Lung (tissue), 11 donors: ENCODE measurements at regions not wholly inside any gene's neighbourhood (a gene's known extent, or its start where the extent isn't known, plus 50 kb on each side); places are given as distances from the start of the nearest gene placed in this dataset.

Experiments
- ATAC-seq: fragments of 200-7000 bp; cut with Tn5 transposase; one replicate; pipeline ENCODE4 v1.9.1; 2020; ENCODE audit warnings: moderate number of reproducible peaks; ENCODE audit not compliant: insufficient read depth, low FRiP score
- DNase-seq, 3 donors: peaks; one replicate each; pipeline ENCODE4 v3.0.0-alpha.2; 2013 to 2017
- H3K27ac ChIP-seq, 2 donors: one replicate each; pipeline ENCODE4 v1.5.1; 2013; ENCODE audit warnings: mild to moderate bottlenecking in 2 of 2, moderate library complexity in 2 of 2, control low read depth in 1 of 2, inconsistent platforms in 1 of 2, low read depth in 1 of 2, low read length in 1 of 2
- H3K27me3 ChIP-seq, 3 donors: one replicate each; pipeline ENCODE4 v1.5.1; 2013; ENCODE audit warnings: low read length in 2 of 3; ENCODE audit not compliant: control insufficient read depth in 3 of 3, insufficient read depth in 3 of 3
- H3K36me3 ChIP-seq, 4 donors: one replicate each; pipeline ENCODE4 v1.5.1; 2013; ENCODE audit warnings: low read length in 4 of 4, mild to moderate bottlenecking in 1 of 4, moderate library complexity in 1 of 4; ENCODE audit not compliant: control insufficient read depth in 4 of 4, insufficient read depth in 4 of 4
- H3K4me1 ChIP-seq, 5 donors: one replicate each; pipeline ENCODE4 v1.5.1; 2013; ENCODE audit warnings: low read length in 5 of 5, mild to moderate bottlenecking in 2 of 5, moderate library complexity in 1 of 5; ENCODE audit not compliant: control insufficient read depth in 5 of 5, insufficient read depth in 5 of 5
- H3K4me3 ChIP-seq: one replicate; pipeline ENCODE4 v1.5.1; 2013; ENCODE audit warnings: mild to moderate bottlenecking, control low read depth, moderate library complexity
- H3K9ac ChIP-seq, 2 donors: one replicate each; pipeline ENCODE4 v1.5.1; 2013; ENCODE audit warnings: low read length in 2 of 2, control low read depth in 1 of 2; ENCODE audit not compliant: insufficient read depth in 1 of 2
- H3K9me3 ChIP-seq, 4 donors: one replicate each; pipeline ENCODE4 v1.5.1; 2013; ENCODE audit warnings: low read length in 3 of 4, mild to moderate bottlenecking in 1 of 4, moderate library complexity in 1 of 4; ENCODE audit not compliant: control insufficient read depth in 4 of 4, insufficient read depth in 3 of 4
- CTCF ChIP-seq: IDR thresholded peaks from 2 replicates; pipeline ENCODE4 v1.5.1; 2012; ENCODE audit warnings: mild to moderate bottlenecking; ENCODE audit errors: control extremely low read depth, extremely low read depth
- WGBS, 2 donors: extraction: QIAGEN DNeasy Blood & Tissue Kit; methylation state at CpG; one replicate each; pipeline ENCODE4 v1.1.7; 2013; 5-methylcytosine and 5-hydroxymethylcytosine counted together
- donor health status: control.
- donor health status: control.
- donor health status: Bipolar disorder and iron deficiency.
- donor health status: healthy.
- donor health status: DM: yes; HTN: yes; CAD: no.

DNA sequence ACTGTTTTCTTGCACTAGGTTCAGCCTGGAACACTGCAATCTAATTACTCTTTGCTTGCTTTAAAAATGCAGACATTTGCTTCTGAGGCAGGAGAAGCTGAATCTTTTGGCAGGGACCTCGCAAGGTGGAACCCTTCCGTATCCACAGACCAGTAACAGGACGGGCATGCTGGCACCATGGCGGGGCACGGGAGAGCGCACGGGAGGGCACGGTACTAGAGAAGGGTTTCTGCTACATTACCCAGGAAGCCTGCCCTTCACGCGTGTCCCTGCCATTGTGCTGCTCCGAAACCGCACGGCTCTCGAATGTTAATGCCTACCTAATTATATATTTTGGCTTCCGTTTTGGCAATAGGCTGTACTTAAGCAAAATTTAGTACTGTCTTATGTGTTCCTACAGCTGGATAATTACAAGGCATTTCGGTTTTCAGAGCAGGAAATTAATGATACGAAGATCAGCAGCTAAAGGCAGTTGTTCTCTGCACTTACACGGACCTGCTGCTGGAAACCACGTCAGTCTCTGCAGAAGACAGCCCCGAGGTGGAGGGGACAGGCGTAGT, 430.4 kb downstream of the IRS2 start:
- ATAC-seq: no peak
- Histone ChIP-seq H3K36me3 (no peaks in the 10 kb centered on the region), H3K9ac (no peak overlapping the region), H3K27me3 (no peaks in the 10 kb centered on the region), H3K9me3 (no peaks in the 10 kb centered on the region), H3K4me1 (no peaks in the 10 kb centered on the region), H3K4me3 (no peak overlapping the region), H3K27ac (no peak overlapping the region)
- 91 to 94% methylated on average over 21 of the region's 21 CpGs for WGBS, 2 donors
- DNase-seq: no peak
- no peak for TF ChIP-seq CTCF

DNA sequence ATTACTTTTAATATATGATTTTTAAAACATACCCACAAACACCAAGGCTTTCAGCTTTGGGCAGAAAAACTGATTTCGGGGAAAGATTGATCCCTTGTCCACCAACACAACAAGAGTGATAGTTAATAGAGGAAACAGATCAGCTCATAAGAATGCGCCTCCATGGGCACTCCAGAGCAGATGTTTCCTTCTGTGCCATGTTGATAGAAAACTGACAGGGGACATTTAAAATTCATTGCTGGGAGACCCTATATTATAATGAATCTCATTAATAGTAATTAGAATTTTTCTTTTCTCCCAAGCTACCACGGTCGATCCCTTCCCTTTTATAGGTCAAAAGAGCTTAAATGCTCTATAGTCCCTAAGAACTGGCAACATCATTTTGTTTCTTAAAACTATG, 431.2 kb downstream of the IRS2 start:
- Histone ChIP-seq H3K9ac (no peak overlapping the region), H3K9me3 (no peaks in the 10 kb centered on the region), H3K4me1 (no peaks in the 10 kb centered on the region), H3K4me3 (no peak overlapping the region), H3K27me3 (no peaks in the 10 kb centered on the region), H3K27ac (no peak overlapping the region), H3K36me3 (no peaks in the 10 kb centered on the region)
- 65 to 74% methylated on average over 4 of the region's 4 CpGs for WGBS, 2 donors
- ATAC-seq: no peak
- no peak for TF ChIP-seq CTCF
- DNase-seq: no peak

GRCh38 chr13:109351236-109351635, 435.1 kb downstream of the IRS2 start:
- no peaks in the 10 kb centered on the region for H3K4me1 ChIP-seq
- peaks cover 0 to 2% (median under 1%) of the 10 kb centered on the region in 4 donors for H3K9me3 ChIP-seq
- H3K4me3 ChIP-seq: no peak overlapping the region
- whole genome bisulfite sequencing, 2 donors: 89 to 98% methylated on average over 1 of the region's 1 CpG
- no peak overlapping the region for H3K9ac ChIP-seq
- no peaks in the 10 kb centered on the region for H3K36me3 ChIP-seq
- no peak for ATAC-seq
- DNase-seq: no peak
- H3K27ac ChIP-seq: no peak overlapping the region
- no peak for TF ChIP-seq CTCF
- no peaks in the 10 kb centered on the region for H3K27me3 ChIP-seq
